ENCODE measurements at regions not wholly inside any gene's neighbourhood (a gene's known extent, or its start where the extent isn't known, plus 50 kb on each side); places are given as distances from the start of the nearest gene placed in this dataset.

DNA sequence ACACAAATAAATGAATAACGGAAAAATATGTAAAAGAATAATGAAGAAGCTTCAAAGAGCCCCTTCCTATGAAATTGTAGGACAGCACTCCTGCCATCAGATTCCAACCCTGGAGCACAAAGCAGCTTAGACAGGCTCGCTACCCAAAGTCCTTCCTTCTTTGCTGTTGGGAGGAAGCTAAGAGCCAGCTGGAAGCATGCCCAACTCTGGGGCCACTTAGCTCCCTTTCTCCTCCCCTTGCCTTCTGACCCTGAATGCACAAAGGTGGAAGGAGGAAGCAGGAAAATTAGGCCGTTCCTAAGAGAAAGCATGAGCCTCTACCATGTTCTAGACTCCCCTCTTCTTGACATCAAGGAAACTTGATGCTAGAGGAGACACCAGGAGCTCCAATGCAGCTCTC is 700.8 kb downstream of the RNF144A start:
- no peak overlapping the region for H2AFZ ChIP-seq (ENCODE audit: low read length)
- H3K4me3 ChIP-seq (ENCODE audit: low read length, poor library complexity, severe bottlenecking), result no peak overlapping the region
- H3K27me3 ChIP-seq (ENCODE audit: insufficient read depth, low read length, poor library complexity, severe bottlenecking), result no peaks in the 10 kb centered on the region
- no peaks in the 10 kb centered on the region for H3F3A ChIP-seq (ENCODE audit: low read depth)
- H3K9me2 ChIP-seq (replicated peaks; ENCODE audit: low read depth, low read length), result no peaks in the 10 kb centered on the region
- no peaks in the 10 kb centered on the region for H3K36me3 ChIP-seq (ENCODE audit: insufficient read depth, low read length)
- no peak overlapping the region for H3K4me2 ChIP-seq (ENCODE audit: low read depth, low read length, poor library complexity, severe bottlenecking)
- H3K9ac ChIP-seq (ENCODE audit: low read depth, low read length, poor library complexity, severe bottlenecking), result no peak overlapping the region
- no peaks in the 10 kb centered on the region for H3K79me2 ChIP-seq (ENCODE audit: insufficient read depth, low read length)
- TF ChIP-seq CTCF (conservative IDR thresholded peaks at IDR 0.05; ENCODE audit: low read length), result no peak
- TF ChIP-seq EZH2phosphoT487 (IDR thresholded peaks at IDR 0.05; ENCODE audit: borderline replicate concordance), result no peak
- H3K4me1 ChIP-seq (ENCODE audit: insufficient read depth, low read length, poor library complexity, severe bottlenecking), result no peaks in the 10 kb centered on the region
- H3K9me3 ChIP-seq (ENCODE audit: insufficient read depth, low read depth, low read length), result no peaks in the 10 kb centered on the region
- no peaks in the 10 kb centered on the region for H4K20me1 ChIP-seq (ENCODE audit: insufficient read depth, low read length, poor library complexity, severe bottlenecking)

- Histone ChIP-seq H3F3A (ENCODE audit: low read depth) (no peaks in the 10 kb centered on the region), H3K36me3 (ENCODE audit: insufficient read depth, low read length) (no peaks in the 10 kb centered on the region), H3K4me3 (ENCODE audit: low read length, poor library complexity, severe bottlenecking) (no peak overlapping the region), H3K79me2 (ENCODE audit: insufficient read depth, low read length) (no peaks in the 10 kb centered on the region), H3K9me2 (replicated peaks; ENCODE audit: low read depth, low read length) (no peaks in the 10 kb centered on the region), H4K20me1 (ENCODE audit: insufficient read depth, low read length, poor library complexity, severe bottlenecking) (no peaks in the 10 kb centered on the region), H3K9ac (ENCODE audit: low read depth, low read length, poor library complexity, severe bottlenecking) (no peak overlapping the region), H3K4me1 (ENCODE audit: insufficient read depth, low read length, poor library complexity, severe bottlenecking) (no peaks in the 10 kb centered on the region), H3K4me2 (ENCODE audit: low read depth, low read length, poor library complexity, severe bottlenecking) (no peak overlapping the region), H3K9me3 (ENCODE audit: insufficient read depth, low read depth, low read length) (no peaks in the 10 kb centered on the region), H3K27me3 (ENCODE audit: insufficient read depth, low read length, poor library complexity, severe bottlenecking) (no peaks in the 10 kb centered on the region), H2AFZ (ENCODE audit: low read length) (no peak overlapping the region)
- TF ChIP-seq EZH2phosphoT487 (IDR thresholded peaks at IDR 0.05; ENCODE audit: borderline replicate concordance), result no peak
- no peak for TF ChIP-seq CTCF (conservative IDR thresholded peaks at IDR 0.05; ENCODE audit: low read length)
Measured at GRCh38 chr2:7619203-7619970, 702.2 kb downstream of the RNF144A start.

GRCh38 chr2:7620255-7620654 is 703.0 kb downstream of the RNF144A start:
- H3K36me3 ChIP-seq (ENCODE audit: insufficient read depth, low read length), result no peaks in the 10 kb centered on the region
- H3F3A ChIP-seq (ENCODE audit: low read depth), result no peaks in the 10 kb centered on the region
- H2AFZ ChIP-seq (ENCODE audit: low read length), result no peak overlapping the region
- no peak overlapping the region for H3K4me2 ChIP-seq (ENCODE audit: low read depth, low read length, poor library complexity, severe bottlenecking)
- TF ChIP-seq EZH2phosphoT487 (IDR thresholded peaks at IDR 0.05; ENCODE audit: borderline replicate concordance), result no peak
- H3K9ac ChIP-seq (ENCODE audit: low read depth, low read length, poor library complexity, severe bottlenecking), result no peak overlapping the region
- H3K9me3 ChIP-seq (ENCODE audit: insufficient read depth, low read depth, low read length), result no peaks in the 10 kb centered on the region
- H3K9me2 ChIP-seq (replicated peaks; ENCODE audit: low read depth, low read length), result no peaks in the 10 kb centered on the region
- no peaks in the 10 kb centered on the region for H3K79me2 ChIP-seq (ENCODE audit: insufficient read depth, low read length)
- H3K4me3 ChIP-seq (ENCODE audit: low read length, poor library complexity, severe bottlenecking), result no peak overlapping the region
- no peaks in the 10 kb centered on the region for H4K20me1 ChIP-seq (ENCODE audit: insufficient read depth, low read length, poor library complexity, severe bottlenecking)
- H3K27me3 ChIP-seq (ENCODE audit: insufficient read depth, low read length, poor library complexity, severe bottlenecking), result no peaks in the 10 kb centered on the region
- H3K4me1 ChIP-seq (ENCODE audit: insufficient read depth, low read length, poor library complexity, severe bottlenecking), result peaks cover 2% of the 10 kb centered on the region

All from Loucy (cell line).